ENCODE measurements at regions not wholly inside any gene's neighbourhood (a gene's known extent, or its start where the extent isn't known, plus 50 kb on each side); places are given as distances from the start of the nearest gene placed in this dataset.

DNA sequence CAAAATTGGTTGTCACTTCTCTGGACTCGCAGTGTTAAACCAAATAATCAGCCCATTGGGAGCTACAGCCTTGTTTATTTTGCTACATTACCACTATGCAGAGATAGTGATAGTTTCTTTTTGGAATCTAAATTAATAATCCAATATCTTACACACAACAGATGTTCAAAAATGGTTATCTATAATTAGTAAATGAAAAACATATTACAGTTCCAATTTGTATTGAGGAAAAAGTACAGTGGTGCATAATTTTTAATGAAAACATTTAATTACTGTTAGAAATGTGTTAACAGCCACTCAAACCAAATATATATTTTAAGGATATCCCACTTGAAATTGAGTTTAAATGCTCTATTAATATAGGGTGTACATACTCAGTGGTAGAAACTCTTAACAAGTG lies 327.3 kb upstream of the MARCKS start:
- no peak for DNase-seq (ENCODE audit: low spot score)
- TF ChIP-seq, protein P1, sequence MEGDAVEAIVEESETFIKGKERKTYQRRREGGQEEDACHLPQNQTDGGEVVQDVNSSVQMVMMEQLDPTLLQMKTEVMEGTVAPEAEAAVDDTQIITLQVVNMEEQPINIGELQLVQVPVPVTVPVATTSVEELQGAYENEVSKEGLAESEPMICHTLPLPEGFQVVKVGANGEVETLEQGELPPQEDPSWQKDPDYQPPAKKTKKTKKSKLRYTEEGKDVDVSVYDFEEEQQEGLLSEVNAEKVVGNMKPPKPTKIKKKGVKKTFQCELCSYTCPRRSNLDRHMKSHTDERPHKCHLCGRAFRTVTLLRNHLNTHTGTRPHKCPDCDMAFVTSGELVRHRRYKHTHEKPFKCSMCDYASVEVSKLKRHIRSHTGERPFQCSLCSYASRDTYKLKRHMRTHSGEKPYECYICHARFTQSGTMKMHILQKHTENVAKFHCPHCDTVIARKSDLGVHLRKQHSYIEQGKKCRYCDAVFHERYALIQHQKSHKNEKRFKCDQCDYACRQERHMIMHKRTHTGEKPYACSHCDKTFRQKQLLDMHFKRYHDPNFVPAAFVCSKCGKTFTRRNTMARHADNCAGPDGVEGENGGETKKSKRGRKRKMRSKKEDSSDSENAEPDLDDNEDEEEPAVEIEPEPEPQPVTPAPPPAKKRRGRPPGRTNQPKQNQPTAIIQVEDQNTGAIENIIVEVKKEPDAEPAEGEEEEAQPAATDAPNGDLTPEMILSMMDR (IDR thresholded peaks at IDR 0.05): no peak
- no peak for ATAC-seq (ENCODE audit: low FRiP score)

DNA sequence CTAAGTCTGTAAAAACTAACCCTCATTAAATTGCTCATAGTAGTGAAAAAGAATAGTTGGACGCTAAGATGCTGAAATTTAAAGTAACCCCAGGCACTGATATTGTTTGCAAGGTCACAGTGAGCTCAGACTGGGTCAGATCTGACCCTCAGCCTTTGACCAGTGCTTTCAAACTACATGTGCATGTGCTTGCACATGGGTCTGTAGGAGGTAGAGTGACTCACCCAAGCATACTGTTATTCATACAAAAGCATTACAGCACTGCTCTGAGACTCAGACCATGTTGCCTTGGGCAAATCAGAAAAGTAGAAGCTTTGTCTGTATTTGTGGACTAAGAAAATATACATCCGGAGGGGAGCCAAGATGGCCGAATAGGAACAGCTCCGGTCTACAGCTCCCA lies 326.4 kb upstream of the MARCKS start:
- no peak for DNase-seq (ENCODE audit: low spot score)
- ATAC-seq (ENCODE audit: low FRiP score): no peak
- TF ChIP-seq, protein P1 (IDR thresholded peaks at IDR 0.05): no peak

DNA sequence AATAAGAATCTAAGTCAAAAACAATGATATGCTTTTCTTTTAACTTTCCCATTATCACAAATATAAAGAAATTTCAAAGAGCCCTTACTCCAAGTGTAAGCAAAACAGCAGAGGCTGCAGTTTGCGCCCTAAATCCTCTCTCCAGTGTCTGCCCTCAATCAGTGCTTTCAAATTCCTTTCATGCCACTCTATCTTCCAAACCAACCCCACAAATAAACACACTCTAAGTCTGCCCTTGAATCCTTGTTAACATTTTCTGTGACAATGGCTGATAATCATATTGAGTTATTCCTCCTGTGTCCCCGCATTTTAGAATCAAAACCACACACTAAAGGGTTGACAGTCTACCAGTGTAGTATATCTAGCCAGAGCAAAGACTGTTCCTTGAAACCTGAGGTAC lies 317.9 kb upstream of the MARCKS start:
- DNase-seq (ENCODE audit: low spot score) (no peak), ATAC-seq (ENCODE audit: low FRiP score) (no peak)
- TF ChIP-seq, protein P1 (IDR thresholded peaks at IDR 0.05): no peak

DNA sequence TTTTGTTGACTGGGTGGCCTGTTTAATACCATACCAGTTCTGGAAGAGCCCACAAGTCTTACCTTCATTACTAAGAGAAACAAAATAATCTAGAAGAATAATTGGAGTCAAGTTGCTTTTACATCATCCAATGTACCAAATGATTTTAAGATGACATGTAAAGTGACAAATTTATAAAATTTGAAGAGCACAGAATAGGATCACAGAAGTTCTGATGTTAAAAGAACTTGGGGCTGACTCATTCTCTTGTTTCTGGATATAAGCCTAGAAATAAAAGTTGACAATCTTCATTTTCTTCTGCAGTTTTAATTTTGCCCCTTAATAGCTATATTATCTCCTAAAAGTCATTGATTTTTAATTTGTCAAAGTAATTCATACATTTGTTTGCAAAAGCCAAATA lies 317.5 kb upstream of the MARCKS start:
- TF ChIP-seq, protein P1 (IDR thresholded peaks at IDR 0.05): no peak
- no peak for ATAC-seq (ENCODE audit: low FRiP score)

DNA sequence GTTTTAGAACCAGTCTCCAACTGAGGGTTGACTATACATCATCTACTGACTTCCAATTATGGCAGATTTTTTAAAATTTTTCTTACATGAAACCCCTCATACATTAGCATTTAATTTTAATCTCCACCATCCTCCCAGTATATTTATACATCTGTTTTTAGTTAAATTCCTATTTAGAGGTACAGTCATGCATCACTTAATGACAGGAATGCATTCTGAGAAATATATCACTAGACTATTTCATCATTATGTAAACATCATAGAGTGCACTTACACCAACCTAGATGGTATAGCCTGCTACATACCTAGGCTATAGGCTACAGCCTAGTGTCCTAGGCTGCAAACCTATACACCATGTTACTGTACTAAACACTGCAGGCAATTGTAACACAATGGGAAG lies 316.7 kb upstream of the MARCKS start:
- TF ChIP-seq, protein P1 (IDR thresholded peaks at IDR 0.05): no peak
- ATAC-seq (ENCODE audit: low FRiP score) (no peak), DNase-seq (ENCODE audit: low spot score) (no peak)

More for the DNA sequence above, 317.5 kb upstream of the MARCKS start:
- DNase-seq (ENCODE audit: low spot score): no peak

DNA sequence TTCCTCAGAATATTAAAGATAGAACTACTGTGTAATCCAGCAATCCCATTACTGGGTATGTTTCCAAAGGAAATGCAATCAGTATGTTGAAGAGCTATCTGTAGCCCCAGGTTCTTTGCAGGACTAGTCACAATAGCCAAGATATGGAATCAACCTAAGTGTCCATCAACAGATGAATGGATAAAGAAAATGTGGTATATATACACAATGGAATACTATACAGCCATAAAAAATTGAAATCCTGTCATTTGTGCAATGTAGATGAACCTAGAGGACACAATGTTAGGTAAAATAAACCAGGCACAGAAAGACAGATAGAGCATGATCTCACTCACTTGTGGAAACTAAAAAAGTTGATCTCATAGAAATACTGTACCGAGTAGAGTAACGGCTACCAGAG lies 306.0 kb upstream of the MARCKS start:
- ATAC-seq (ENCODE audit: low FRiP score) (no peak), DNase-seq (ENCODE audit: low spot score) (no peak)
- TF ChIP-seq, protein P1 (IDR thresholded peaks at IDR 0.05): no peak

DNA sequence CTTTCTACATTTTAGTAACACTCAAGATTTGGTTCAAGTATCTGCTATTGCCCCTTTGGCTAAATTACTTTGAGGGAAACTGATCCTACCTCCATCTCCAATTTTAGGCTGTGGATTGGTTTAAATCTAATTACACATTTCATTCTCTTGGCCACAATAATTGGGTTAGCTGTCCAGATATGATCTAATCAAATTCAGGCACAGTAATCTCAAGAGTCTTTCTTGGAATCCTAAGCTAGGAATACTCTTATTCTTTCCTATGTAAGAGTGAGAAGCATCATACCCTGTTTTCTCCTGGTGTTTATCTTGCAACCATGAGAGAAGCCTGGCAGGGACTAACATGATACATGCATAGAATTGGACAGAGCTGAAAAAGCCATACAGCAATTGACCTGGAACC lies 300.4 kb upstream of the MARCKS start:
- no peak for ATAC-seq (ENCODE audit: low FRiP score)
- no peak for DNase-seq (ENCODE audit: low spot score)
- TF ChIP-seq, protein P1 (IDR thresholded peaks at IDR 0.05): no peak
